Stimulated activated CD8-positive, alpha-beta memory T cell treated with anti-CD3 and anti-CD28 coated beads, Interleukin-15, amount 100 ng/mL, for 24 hours (primary cell): ENCODE measurements at regions not wholly inside any gene's neighbourhood (a gene's known extent, or its start where the extent isn't known, plus 50 kb on each side); places are given as distances from the start of the nearest gene placed in this dataset.

ENCODE experiments used
- DNase-seq: peaks from one replicate; pipeline ENCODE4 v3.0.0-alpha.2; 2020; ENCODE audit warnings: low read depth

GRCh38 chr3:18295171-18295920 lies 129.8 kb downstream of the SATB1 start:
- DNase-seq = no peak

GRCh38 chr3:18290157-18290556 lies 135.0 kb downstream of the SATB1 start:
- no peak for DNase-seq

GRCh38 chr3:18288243-18288642 lies 136.9 kb downstream of the SATB1 start:
- no peak for DNase-seq

- no peak for DNase-seq
Observed at GRCh38 chr3:18284716-18285115, 140.4 kb downstream of the SATB1 start.

GRCh38 chr3:18283680-18284079 lies 141.5 kb downstream of the SATB1 start:
- no peak for DNase-seq

- DNase-seq = no peak
Observed at GRCh38 chr3:18282507-18282906, 142.6 kb downstream of the SATB1 start.

GRCh38 chr3:18279226-18279737 lies 145.9 kb downstream of the SATB1 start:
- DNase-seq = no peak

GRCh38 chr3:18264853-18265252 lies 160.3 kb downstream of the SATB1 start:
- DNase-seq = no peak

GRCh38 chr3:18264361-18264760 lies 160.8 kb downstream of the SATB1 start:
- no peak for DNase-seq

- DNase-seq = no peak
Observed at GRCh38 chr3:18258492-18258891, 166.6 kb downstream of the SATB1 start.

- no peak for DNase-seq
Observed at GRCh38 chr3:18252578-18252977, 172.6 kb downstream of the SATB1 start.

- no peak for DNase-seq
Observed at GRCh38 chr3:18250991-18251390, 174.1 kb downstream of the SATB1 start.

GRCh38 chr3:18249126-18249525 lies 176.0 kb downstream of the SATB1 start:
- DNase-seq = no peak

- DNase-seq = no peak
Observed at GRCh38 chr3:18247776-18248310, 177.3 kb downstream of the SATB1 start.

GRCh38 chr3:18247139-18247695 lies 177.9 kb downstream of the SATB1 start:
- no peak for DNase-seq

- DNase-seq = no peak
Observed at GRCh38 chr3:18246336-18247060, 178.6 kb downstream of the SATB1 start.

GRCh38 chr3:18245721-18246120 lies 179.4 kb downstream of the SATB1 start:
- no peak for DNase-seq

- DNase-seq = no peak
Observed at GRCh38 chr3:18241837-18242236, 183.3 kb downstream of the SATB1 start.

GRCh38 chr3:18239674-18240073 lies 185.5 kb downstream of the SATB1 start:
- no peak for DNase-seq

GRCh38 chr3:18238746-18239331 lies 186.3 kb downstream of the SATB1 start:
- DNase-seq = no peak

GRCh38 chr3:18238332-18238731 lies 186.8 kb downstream of the SATB1 start:
- DNase-seq = no peak

- no peak for DNase-seq
Observed at GRCh38 chr3:18237251-18238005, 187.7 kb downstream of the SATB1 start.
